A549 (cell line): ENCODE measurements at regions not wholly inside any gene's neighbourhood (a gene's known extent, or its start where the extent isn't known, plus 50 kb on each side); places are given as distances from the start of the nearest gene placed in this dataset.

Source experiments
- BHLHE40 ChIP-seq: IDR thresholded peaks from 2 replicates; pipeline ENCODE4 v1.6.1; 2012; ENCODE audit warnings: low read depth, low read length, inconsistent platforms
- CHD4 ChIP-seq: fragments of 200-600 bp; sonication (generic); IDR thresholded peaks from 2 replicates; pipeline ENCODE4 v1.6.1; 2016; ENCODE audit warnings: antibody characterized with exemption, mild to moderate bottlenecking, borderline replicate concordance
- RFX5 ChIP-seq: fragments of 450-650 bp; IDR thresholded peaks from 2 replicates; pipeline ENCODE4 v1.7.1; 2014; ENCODE audit warnings: antibody characterized with exemption, mild to moderate bottlenecking, moderate library complexity
- TF ChIP-seq, protein P1 (sequence below): IDR thresholded peaks from 2 replicates; pipeline ENCODE4 v1.6.1; 2012
- TF ChIP-seq, protein P2 (sequence below): fragments of >200 bp; sonication (Bioruptor Twin); formaldehyde crosslinking; IDR thresholded peaks from 3 replicates; pipeline ENCODE4 v1.5.1; 2016

DNA sequence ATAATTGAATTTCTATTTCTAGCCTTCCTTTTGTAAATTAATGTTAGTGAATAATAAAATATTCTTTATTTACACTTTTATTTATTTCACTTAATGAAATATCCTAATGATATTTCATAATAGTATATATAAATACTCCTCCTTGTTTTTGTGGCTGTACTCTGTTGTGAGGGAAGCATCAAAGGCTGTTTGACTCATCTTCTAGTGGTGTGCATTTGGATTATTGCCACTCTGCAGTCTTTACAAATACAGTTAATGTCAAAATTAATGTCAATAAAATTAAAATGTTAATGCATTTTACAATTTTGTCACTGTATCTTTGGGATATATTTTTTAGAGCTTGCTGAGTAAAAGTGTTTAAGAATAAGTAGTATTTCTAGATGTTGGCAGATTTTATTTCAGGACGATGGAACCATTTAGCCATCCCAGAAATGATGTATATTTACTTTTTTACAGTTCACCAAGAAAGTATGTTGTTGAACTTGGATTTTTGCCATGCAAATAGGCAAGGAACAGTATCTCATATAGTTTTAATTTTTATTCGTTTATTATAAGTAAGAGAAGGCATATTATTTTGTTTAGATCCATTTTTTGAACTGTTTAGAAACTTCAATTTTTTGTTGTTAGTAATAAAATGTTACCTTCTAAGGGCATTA, 281.2 kb upstream of the SLITRK6 start:
- no peak for TF ChIP-seq CHD4
- no peak for TF ChIP-seq RFX5
- TF ChIP-seq BHLHE40 = no peak
- TF ChIP-seq, protein P1, sequence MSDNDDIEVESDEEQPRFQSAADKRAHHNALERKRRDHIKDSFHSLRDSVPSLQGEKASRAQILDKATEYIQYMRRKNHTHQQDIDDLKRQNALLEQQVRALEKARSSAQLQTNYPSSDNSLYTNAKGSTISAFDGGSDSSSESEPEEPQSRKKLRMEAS = no peak
- TF ChIP-seq, protein P2, sequence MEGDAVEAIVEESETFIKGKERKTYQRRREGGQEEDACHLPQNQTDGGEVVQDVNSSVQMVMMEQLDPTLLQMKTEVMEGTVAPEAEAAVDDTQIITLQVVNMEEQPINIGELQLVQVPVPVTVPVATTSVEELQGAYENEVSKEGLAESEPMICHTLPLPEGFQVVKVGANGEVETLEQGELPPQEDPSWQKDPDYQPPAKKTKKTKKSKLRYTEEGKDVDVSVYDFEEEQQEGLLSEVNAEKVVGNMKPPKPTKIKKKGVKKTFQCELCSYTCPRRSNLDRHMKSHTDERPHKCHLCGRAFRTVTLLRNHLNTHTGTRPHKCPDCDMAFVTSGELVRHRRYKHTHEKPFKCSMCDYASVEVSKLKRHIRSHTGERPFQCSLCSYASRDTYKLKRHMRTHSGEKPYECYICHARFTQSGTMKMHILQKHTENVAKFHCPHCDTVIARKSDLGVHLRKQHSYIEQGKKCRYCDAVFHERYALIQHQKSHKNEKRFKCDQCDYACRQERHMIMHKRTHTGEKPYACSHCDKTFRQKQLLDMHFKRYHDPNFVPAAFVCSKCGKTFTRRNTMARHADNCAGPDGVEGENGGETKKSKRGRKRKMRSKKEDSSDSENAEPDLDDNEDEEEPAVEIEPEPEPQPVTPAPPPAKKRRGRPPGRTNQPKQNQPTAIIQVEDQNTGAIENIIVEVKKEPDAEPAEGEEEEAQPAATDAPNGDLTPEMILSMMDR = no peak
